B cell (primary cell): ENCODE measurements at regions not wholly inside any gene's neighbourhood (a gene's known extent, or its start where the extent isn't known, plus 50 kb on each side); places are given as distances from the start of the nearest gene placed in this dataset.
"Not testable (repeated sequence)": the region's sequence is repeated elsewhere in the genome, so short reads cannot be mapped to it uniquely, and the experiment has no call there.

Experiments used
- ATAC-seq: fragments of 200-7000 bp; cut with Tn5 transposase; one replicate; pipeline ENCODE4 v1.10.0; 2021; ENCODE audit warnings: low read depth, mild to moderate bottlenecking, moderate number of reproducible peaks, moderate library complexity
- CTCF ChIA-PET: fragments of 350-600 bp; sonication (Branson Sonifier 250); formaldehyde crosslinking; loops from one replicate; lab custom pipeline; 2021; ENCODE audit warnings: antibody characterized with exemption, inconsistent platforms; lab: Charles Lee
- POLR2A ChIA-PET: fragments of 350-600 bp; sonication (Branson Sonifier 250); formaldehyde crosslinking; loops from one replicate; lab custom pipeline; 2021; ENCODE audit warnings: antibody characterized with exemption; lab: Charles Lee
- DNase-seq: peaks from one replicate; pipeline ENCODE4 v3.0.0; 2013
- H2AFZ ChIP-seq: 2 replicates; pipeline ENCODE4 v1.6.1; 2012; ENCODE audit warnings: mild to moderate bottlenecking, low read depth, low read length; ENCODE audit not compliant: insufficient read depth, poor library complexity, severe bottlenecking
- H3K27ac ChIP-seq, 2 donors: 1 replicate in 1 of 2; 2 replicates in 1 of 2; pipeline ENCODE4 v1.5.1; 2012 to 2013; ENCODE audit warnings: low read length in 2 of 2, mild to moderate bottlenecking in 2 of 2, moderate library complexity in 1 of 2
- H3K27me3 ChIP-seq, 4 experiments: fragments of 200-600 bp in 1 of 4; sonication (generic) in 1 of 4; replicated peaks in 1 of 4; 1 replicate in 2 of 4; 2 replicates in 2 of 4; pipeline versions ENCODE4 v1.6.1 to v1.7.0; 2013 to 2016; ENCODE audit warnings: low read length in 3 of 4, mild to moderate bottlenecking in 2 of 4, mixed read lengths in 1 of 4, moderate library complexity in 1 of 4; ENCODE audit not compliant: insufficient read depth in 4 of 4, control insufficient read depth in 3 of 4; ENCODE audit errors: control extremely low read depth in 1 of 4
- H3K36me3 ChIP-seq, 2 experiments: replicated peaks in 1 of 2; 1 replicate in 1 of 2; 2 replicates in 1 of 2; pipeline versions ENCODE4 v1.6.1 to v1.7.1; 2013; ENCODE audit warnings: low read length in 1 of 2; ENCODE audit not compliant: insufficient read depth in 2 of 2, control insufficient read depth in 1 of 2; ENCODE audit errors: control extremely low read depth in 1 of 2, extremely low read depth in 1 of 2
- H3K4me1 ChIP-seq, 2 donors: fragments of 200-600 bp in 1 of 2; sonication (generic) in 1 of 2; 1 replicate in 1 of 2; 2 replicates in 1 of 2; pipeline versions ENCODE4 v1.5.1 to v1.6.1; 2013 to 2017; ENCODE audit warnings: low read length in 2 of 2; ENCODE audit not compliant: control insufficient read depth in 2 of 2, insufficient read depth in 2 of 2
- H3K4me2 ChIP-seq: replicated peaks from 2 replicates; pipeline ENCODE3; 2012; ENCODE audit warnings: mild to moderate bottlenecking, low read depth, low read length; ENCODE audit not compliant: poor library complexity, severe bottlenecking
- H3K4me3 ChIP-seq, 5 experiments: fragments of 200-600 bp in 1 of 5; sonication (generic) in 1 of 5; 1 replicate in 3 of 5; 2 replicates in 2 of 5; pipeline versions ENCODE4 v1.5.1 to v1.7.0; 2011 to 2016; ENCODE audit warnings: low read length in 4 of 5, mild to moderate bottlenecking in 4 of 5, low read depth in 2 of 5, control low read depth in 1 of 5, moderate library complexity in 1 of 5; ENCODE audit not compliant: insufficient read depth in 1 of 5; ENCODE audit errors: control extremely low read depth in 1 of 5, extremely low read depth in 1 of 5
- H3K79me2 ChIP-seq: fragments of 200-600 bp; sonication (generic); one replicate; pipeline ENCODE4 v1.6.0; 2016; ENCODE audit warnings: low read length; ENCODE audit not compliant: control insufficient read depth, insufficient read depth
- H3K9ac ChIP-seq: fragments of 200-600 bp; sonication (generic); 2 replicates; pipeline ENCODE4 v1.6.1; 2017; ENCODE audit warnings: mild to moderate bottlenecking, low read length, moderate library complexity
- H3K9me3 ChIP-seq, 3 donors: one replicate each; pipeline versions ENCODE4 v1.6.1 to v1.7.1; 2013; ENCODE audit warnings: low read length in 2 of 3; ENCODE audit not compliant: control insufficient read depth in 2 of 3, insufficient read depth in 1 of 3; ENCODE audit errors: control extremely low read depth in 1 of 3
- H4K20me1 ChIP-seq: 2 replicates; pipeline ENCODE4 v1.6.0; 2012; ENCODE audit warnings: mild to moderate bottlenecking, low read length; ENCODE audit not compliant: insufficient read depth, control insufficient read depth, poor library complexity, severe bottlenecking
- H3K27ac Mint-ChIP-seq: one replicate; pipeline ENCODE4 v1.8.0; 2021; ENCODE audit warnings: mixed read lengths
- H3K27me3 Mint-ChIP-seq: one replicate; pipeline ENCODE4 v1.8.0; 2021; ENCODE audit warnings: mixed read lengths
- H3K4me1 Mint-ChIP-seq: one replicate; pipeline ENCODE4 v1.8.0; 2021; ENCODE audit warnings: mixed read lengths
- H3K4me3 Mint-ChIP-seq: one replicate; pipeline ENCODE4 v1.8.0; 2021; ENCODE audit warnings: mixed read lengths
- H3K9me3 Mint-ChIP-seq: one replicate; pipeline ENCODE4 v1.8.0; 2022; ENCODE audit warnings: mixed read lengths; ENCODE audit not compliant: insufficient read depth
- CTCF ChIP-seq: fragments of 200-600 bp; IDR thresholded peaks from one replicate; pipeline ENCODE4 v1.8.0; 2022; ENCODE audit warnings: antibody characterized with exemption, mild to moderate bottlenecking
- EZH2 ChIP-seq: IDR thresholded peaks from 2 replicates; pipeline ENCODE4 v1.6.1; 2012; ENCODE audit warnings: borderline replicate concordance, low read depth, mild to moderate bottlenecking, moderate library complexity, low read length; ENCODE audit not compliant: insufficient read depth, poor library complexity, severe bottlenecking
- WGBS: methylation state at CpG from one replicate; pipeline ENCODE4 v1.1.5; 2013; ENCODE audit warnings: missing lambda C conversion rate; ENCODE audit not compliant: insufficient coverage; 5-methylcytosine and 5-hydroxymethylcytosine counted together
- intact Hi-C: fragments of 100-400 bp; cut with micrococcal nuclease; formaldehyde crosslinking; loops from one replicate; pipeline ENCODE4 v1.10.0; 2022

- no peak for DNase-seq
- no peak for TF ChIP-seq EZH2
- TF ChIP-seq CTCF = no peak
- WGBS = 86% methylated on average over 1 of the region's 2 CpGs
- ChIA-PET CTCF (no interaction called here), POLR2A (no interaction called here)
- no peaks in the 10 kb centered on the region for H3K27me3 ChIP-seq
- H4K20me1 ChIP-seq = no peaks in the 10 kb centered on the region
- H3K27me3 Mint-ChIP-seq = no peaks in the 10 kb centered on the region
- H2AFZ ChIP-seq = no peak overlapping the region
- H3K27ac Mint-ChIP-seq = no peak overlapping the region
- H3K4me3 ChIP-seq = no peak overlapping the region
- ATAC-seq = no peak
- no peak overlapping the region for H3K9ac ChIP-seq
- H3K9me3 ChIP-seq = peaks cover 0 to 3% (median 0%) of the 10 kb centered on the region in 3 donors
- H3K4me2 ChIP-seq = no peak overlapping the region
- no peak overlapping the region for H3K27ac ChIP-seq
- peaks cover 3% of the 10 kb centered on the region for H3K9me3 Mint-ChIP-seq
- intact Hi-C loops = no loop called here
- no peaks in the 10 kb centered on the region for H3K79me2 ChIP-seq
- no peak overlapping the region for H3K4me3 Mint-ChIP-seq
- H3K36me3 ChIP-seq = no peaks in the 10 kb centered on the region
- no peaks in the 10 kb centered on the region for H3K4me1 ChIP-seq
- H3K4me1 Mint-ChIP-seq = no peaks in the 10 kb centered on the region
Measured at GRCh38 chr3:132980102-132980501, 58.1 kb upstream of the TMEM108 start.

GRCh38 chr3:132979606-132980005, 58.6 kb upstream of the TMEM108 start:
- DNase-seq (no peak), ATAC-seq (no peak)
- no peaks in the 10 kb centered on the region for H3K79me2 ChIP-seq

GRCh38 chr3:132978946-132979345, 59.2 kb upstream of the TMEM108 start:
- H2AFZ ChIP-seq, H4K20me1 ChIP-seq, H3K27me3 ChIP-seq, H3K4me3 Mint-ChIP-seq, H3K27ac Mint-ChIP-seq, H3K9me3 Mint-ChIP-seq, H3K4me3 ChIP-seq, ATAC-seq, H3K36me3 ChIP-seq, H3K4me1 ChIP-seq, intact Hi-C loops, H3K27ac ChIP-seq, H3K4me1 Mint-ChIP-seq, H3K4me2 ChIP-seq, CTCF ChIA-PET, H3K79me2 ChIP-seq, H3K9me3 ChIP-seq, POLR2A ChIA-PET, H3K27me3 Mint-ChIP-seq, DNase-seq, H3K9ac ChIP-seq: not testable (repeated sequence)
- 92% methylated on average over 2 of the region's 3 CpGs for WGBS

More at GRCh38 chr3:132979606-132980005, 58.6 kb upstream of the TMEM108 start:
- TF ChIP-seq EZH2 (no peak), CTCF (no peak)
- H4K20me1 ChIP-seq = no peaks in the 10 kb centered on the region
- no peaks in the 10 kb centered on the region for H3K27me3 ChIP-seq
- no peak overlapping the region for H3K27ac ChIP-seq
- intact Hi-C loops = no loop called here
- Mint-ChIP-seq H3K4me1 (no peaks in the 10 kb centered on the region), H3K9me3 (peaks cover 3% of the 10 kb centered on the region), H3K27me3 (no peaks in the 10 kb centered on the region), H3K4me3 (no peak overlapping the region), H3K27ac (no peak overlapping the region)
- H3K4me1 ChIP-seq = no peaks in the 10 kb centered on the region
- no peak overlapping the region for H3K4me3 ChIP-seq
- WGBS = no CpG with 5 or more reads among the region's 1 CpG
- no peak overlapping the region for H3K9ac ChIP-seq
- H2AFZ ChIP-seq = no peak overlapping the region
- CTCF ChIA-PET = no interaction called here
- H3K36me3 ChIP-seq = no peaks in the 10 kb centered on the region
- H3K4me2 ChIP-seq = no peak overlapping the region
- peaks cover 0 to 3% (median 0%) of the 10 kb centered on the region in 3 donors for H3K9me3 ChIP-seq
- POLR2A ChIA-PET = no interaction called here
